ENCODE measurements at regions not wholly inside any gene's neighbourhood (a gene's known extent, or its start where the extent isn't known, plus 50 kb on each side); places are given as distances from the start of the nearest gene placed in this dataset.

GRCh38 chr4:75154994-75155393 lies 222.1 kb downstream of the PARM1 start:
- H3K4me3 ChIP-seq (ENCODE audit: low read depth, poor library complexity, severe bottlenecking): no peak overlapping the region
- DNase-seq (ENCODE audit: low spot score in 2 of 2): no peak
- no peak for TF ChIP-seq CTCF (IDR thresholded peaks at IDR 0.05)
- no peak for TF ChIP-seq POLR2A (IDR thresholded peaks at IDR 0.05)
- intact Hi-C loops (cut with DNase I; ENCODE audit: low total_unique reads): no loop called here

GRCh38 chr4:75146223-75146622 lies 213.3 kb downstream of the PARM1 start:
- intact Hi-C loops (cut with DNase I; ENCODE audit: low total_unique reads): no loop called here

GRCh38 chr4:75144475-75144874 lies 211.6 kb downstream of the PARM1 start:
- TF ChIP-seq POLR2A (IDR thresholded peaks at IDR 0.05) (no peak), CTCF (IDR thresholded peaks at IDR 0.05) (no peak)
- 73 to 82% methylated on average over 1 of the region's 1 CpG for WGBS, 2 donors
- no peak overlapping the region for H3K4me3 ChIP-seq (ENCODE audit: low read depth, poor library complexity, severe bottlenecking)
- intact Hi-C loops (cut with DNase I; ENCODE audit: low total_unique reads): no loop called here
- DNase-seq (ENCODE audit: low spot score in 2 of 2): no peak

More at GRCh38 chr4:75146223-75146622, 213.3 kb downstream of the PARM1 start:
- H3K4me3 ChIP-seq (ENCODE audit: low read depth, poor library complexity, severe bottlenecking): no peak overlapping the region
- TF ChIP-seq POLR2A (IDR thresholded peaks at IDR 0.05): no peak
- TF ChIP-seq CTCF (IDR thresholded peaks at IDR 0.05): no peak
- DNase-seq (ENCODE audit: low spot score in 2 of 2): no peak
- 61 to 65% methylated on average over 1 of the region's 1 CpG for WGBS, 2 donors

- DNase-seq (ENCODE audit: low spot score in 2 of 2): no peak
- intact Hi-C loops (cut with DNase I; ENCODE audit: low total_unique reads): no loop called here
- WGBS, 2 donors: 57 to 70% methylated on average over 1 of the region's 1 CpG
- H3K4me3 ChIP-seq (ENCODE audit: low read depth, poor library complexity, severe bottlenecking): no peak overlapping the region
- no peak for TF ChIP-seq POLR2A (IDR thresholded peaks at IDR 0.05)
- no peak for TF ChIP-seq CTCF (IDR thresholded peaks at IDR 0.05)
Observed at GRCh38 chr4:75142850-75143249, 209.9 kb downstream of the PARM1 start.

- TF ChIP-seq CTCF (IDR thresholded peaks at IDR 0.05) (no peak), POLR2A (IDR thresholded peaks at IDR 0.05) (no peak)
- intact Hi-C loops (cut with DNase I; ENCODE audit: low total_unique reads): no loop called here
- 65 to 68% methylated on average over 2 of the region's 2 CpGs for WGBS, 2 donors
- no peak overlapping the region for H3K4me3 ChIP-seq (ENCODE audit: low read depth, poor library complexity, severe bottlenecking)
- no peak for DNase-seq (ENCODE audit: low spot score in 2 of 2)
Observed at GRCh38 chr4:75142382-75142781, 209.5 kb downstream of the PARM1 start.

- intact Hi-C loops (cut with DNase I; ENCODE audit: low total_unique reads): no loop called here
- DNase-seq (ENCODE audit: low spot score in 2 of 2): no peak
- no peak overlapping the region for H3K4me3 ChIP-seq (ENCODE audit: low read depth, poor library complexity, severe bottlenecking)
- TF ChIP-seq CTCF (IDR thresholded peaks at IDR 0.05): no peak
- TF ChIP-seq POLR2A (IDR thresholded peaks at IDR 0.05): no peak
Observed at GRCh38 chr4:75141162-75141561, 208.2 kb downstream of the PARM1 start.

Data from lower leg skin (tissue), 4 donors.